OCI-LY1 (cell line): ENCODE measurements at regions not wholly inside any gene's neighbourhood (a gene's known extent, or its start where the extent isn't known, plus 50 kb on each side); places are given as distances from the start of the nearest gene placed in this dataset.
"Not testable (repeated sequence)": the region's sequence is repeated elsewhere in the genome, so short reads cannot be mapped to it uniquely, and the experiment has no call there.

ENCODE experiments used
- H2AFZ ChIP-seq: fragments of 200-600 bp; sonication (generic), shearing (Covaris generic); 2 replicates; pipeline ENCODE4 v1.6.0; 2014; ENCODE audit warnings: antibody characterized with exemption, mild to moderate bottlenecking, low read length
- H3F3A ChIP-seq: fragments of 200-600 bp; sonication (generic), shearing (Covaris generic); 2 replicates; pipeline ENCODE4 v1.6.0; 2014; ENCODE audit warnings: mild to moderate bottlenecking, antibody characterized with exemption, low read length, moderate library complexity; ENCODE audit not compliant: insufficient read depth
- H3K27ac ChIP-seq: fragments of 200-600 bp; sonication (generic); 2 replicates; pipeline ENCODE4 v1.5.1; 2014; ENCODE audit warnings: low read length, mixed run types, mild to moderate bottlenecking, low read depth; ENCODE audit not compliant: poor library complexity, severe bottlenecking
- H3K27me3 ChIP-seq: fragments of 200-600 bp; sonication (generic); 2 replicates; pipeline ENCODE4 v1.6.0; 2014; ENCODE audit warnings: antibody characterized with exemption, mild to moderate bottlenecking, low read length, moderate library complexity; ENCODE audit not compliant: insufficient read depth
- H3K36me3 ChIP-seq: fragments of 200-600 bp; sonication (generic); 2 replicates; pipeline ENCODE4 v1.6.1; 2014; ENCODE audit warnings: mild to moderate bottlenecking, antibody characterized with exemption, low read length, moderate library complexity, mixed read lengths; ENCODE audit not compliant: insufficient read depth
- H3K4me1 ChIP-seq: fragments of 200-600 bp; sonication (generic); 2 replicates; pipeline ENCODE4 v1.5.1; 2014; ENCODE audit warnings: mild to moderate bottlenecking, low read length, moderate library complexity; ENCODE audit not compliant: insufficient read depth, severe bottlenecking
- H3K4me2 ChIP-seq: fragments of 200-600 bp; sonication (generic), shearing (Covaris generic); 2 replicates; pipeline ENCODE4 v1.6.1; 2014; ENCODE audit warnings: low read length
- H3K4me3 ChIP-seq: fragments of 200-600 bp; sonication (generic); 2 replicates; pipeline ENCODE4 v1.5.1; 2014; ENCODE audit warnings: low read length, low read depth, mild to moderate bottlenecking, mixed read lengths; ENCODE audit not compliant: poor library complexity, severe bottlenecking
- H3K79me2 ChIP-seq: fragments of 200-600 bp; shearing (Covaris generic); 2 replicates; pipeline ENCODE4 v1.6.1; 2016; ENCODE audit warnings: mixed run types, low read length, mixed read lengths; ENCODE audit not compliant: insufficient read depth
- H3K9ac ChIP-seq: fragments of 200-600 bp; sonication (generic), shearing (Covaris generic); 2 replicates; pipeline ENCODE4 v1.6.1; 2014; ENCODE audit warnings: mild to moderate bottlenecking, low read length, mixed read lengths
- H3K9me2 ChIP-seq: fragments of 200-600 bp; sonication (generic), shearing (Covaris generic); 2 replicates; pipeline ENCODE4 v1.6.1; 2014; ENCODE audit warnings: low read depth, mild to moderate bottlenecking, low read length, mixed read lengths
- H3K9me3 ChIP-seq: fragments of 200-600 bp; shearing (Covaris generic); 2 replicates; pipeline ENCODE4 v1.6.1; 2014; ENCODE audit warnings: low read length, mixed read lengths
- H4K20me1 ChIP-seq: fragments of 200-600 bp; sonication (generic), shearing (Covaris generic); 2 replicates; pipeline ENCODE4 v1.6.0; 2016; ENCODE audit warnings: mild to moderate bottlenecking, low read length; ENCODE audit not compliant: insufficient read depth
- EZH2 ChIP-seq: fragments of 200-600 bp; sonication (generic), shearing (Covaris generic); IDR thresholded peaks from 2 replicates; pipeline ENCODE4 v1.8.0; 2017; ENCODE audit warnings: borderline replicate concordance, mixed run types, mild to moderate bottlenecking, antibody characterized with exemption, low read length, moderate library complexity, mixed read lengths
- TF ChIP-seq, protein P1 (sequence below): fragments of 200-600 bp; sonication (generic), shearing (Covaris generic); IDR thresholded peaks from 2 replicates; pipeline ENCODE4 v1.5.1; 2017; ENCODE audit warnings: mild to moderate bottlenecking, antibody characterized with exemption, low read length, moderate library complexity, mixed read lengths

DNA sequence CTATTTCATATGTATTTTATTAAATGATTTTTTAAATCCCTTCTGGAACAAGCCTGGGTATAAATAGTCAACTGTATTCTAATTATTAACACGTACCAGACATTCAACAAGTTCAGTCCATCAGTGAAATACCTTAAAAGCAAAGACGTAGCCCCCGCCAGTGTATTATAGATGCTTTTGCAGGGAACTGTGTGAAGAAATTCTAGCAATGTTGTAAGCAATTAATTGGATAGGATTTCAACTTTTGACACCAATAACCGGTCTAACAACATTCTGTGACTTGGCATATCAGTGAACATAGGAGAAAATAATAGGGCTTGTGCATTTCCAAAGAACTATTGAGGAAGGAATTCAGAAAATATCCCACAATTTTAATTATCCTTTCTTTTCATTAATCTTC is 67.2 kb upstream of the TGFBR2 start:
- Histone ChIP-seq H3K27ac (no peak overlapping the region), H2AFZ (no peak overlapping the region), H3K36me3 (no peaks in the 10 kb centered on the region), H3K9me2 (no peaks in the 10 kb centered on the region), H3K79me2 (no peaks in the 10 kb centered on the region), H3K4me2 (no peak overlapping the region), H3K27me3 (no peaks in the 10 kb centered on the region), H3K9me3 (no peaks in the 10 kb centered on the region), H3F3A (no peaks in the 10 kb centered on the region), H3K4me1 (no peaks in the 10 kb centered on the region), H4K20me1 (no peaks in the 10 kb centered on the region), H3K9ac (no peak overlapping the region), H3K4me3 (no peak overlapping the region)
- TF ChIP-seq, protein P1, sequence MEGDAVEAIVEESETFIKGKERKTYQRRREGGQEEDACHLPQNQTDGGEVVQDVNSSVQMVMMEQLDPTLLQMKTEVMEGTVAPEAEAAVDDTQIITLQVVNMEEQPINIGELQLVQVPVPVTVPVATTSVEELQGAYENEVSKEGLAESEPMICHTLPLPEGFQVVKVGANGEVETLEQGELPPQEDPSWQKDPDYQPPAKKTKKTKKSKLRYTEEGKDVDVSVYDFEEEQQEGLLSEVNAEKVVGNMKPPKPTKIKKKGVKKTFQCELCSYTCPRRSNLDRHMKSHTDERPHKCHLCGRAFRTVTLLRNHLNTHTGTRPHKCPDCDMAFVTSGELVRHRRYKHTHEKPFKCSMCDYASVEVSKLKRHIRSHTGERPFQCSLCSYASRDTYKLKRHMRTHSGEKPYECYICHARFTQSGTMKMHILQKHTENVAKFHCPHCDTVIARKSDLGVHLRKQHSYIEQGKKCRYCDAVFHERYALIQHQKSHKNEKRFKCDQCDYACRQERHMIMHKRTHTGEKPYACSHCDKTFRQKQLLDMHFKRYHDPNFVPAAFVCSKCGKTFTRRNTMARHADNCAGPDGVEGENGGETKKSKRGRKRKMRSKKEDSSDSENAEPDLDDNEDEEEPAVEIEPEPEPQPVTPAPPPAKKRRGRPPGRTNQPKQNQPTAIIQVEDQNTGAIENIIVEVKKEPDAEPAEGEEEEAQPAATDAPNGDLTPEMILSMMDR = no peak
- TF ChIP-seq EZH2 = no peak

- TF ChIP-seq, protein P1 = no peak
- Histone ChIP-seq H3K4me1 (no peaks in the 10 kb centered on the region), H3K79me2 (no peaks in the 10 kb centered on the region), H3K27me3 (no peaks in the 10 kb centered on the region), H3K27ac (no peak overlapping the region), H3K4me2 (no peak overlapping the region), H2AFZ (no peak overlapping the region), H3K9me3 (no peaks in the 10 kb centered on the region), H3F3A (no peaks in the 10 kb centered on the region), H3K9ac (no peak overlapping the region), H3K9me2 (no peaks in the 10 kb centered on the region), H3K36me3 (no peaks in the 10 kb centered on the region), H4K20me1 (no peaks in the 10 kb centered on the region), H3K4me3 (no peak overlapping the region)
These were observed 66.6 kb upstream of the TGFBR2 start for GRCh38 chr3:30539772-30540171.

DNA sequence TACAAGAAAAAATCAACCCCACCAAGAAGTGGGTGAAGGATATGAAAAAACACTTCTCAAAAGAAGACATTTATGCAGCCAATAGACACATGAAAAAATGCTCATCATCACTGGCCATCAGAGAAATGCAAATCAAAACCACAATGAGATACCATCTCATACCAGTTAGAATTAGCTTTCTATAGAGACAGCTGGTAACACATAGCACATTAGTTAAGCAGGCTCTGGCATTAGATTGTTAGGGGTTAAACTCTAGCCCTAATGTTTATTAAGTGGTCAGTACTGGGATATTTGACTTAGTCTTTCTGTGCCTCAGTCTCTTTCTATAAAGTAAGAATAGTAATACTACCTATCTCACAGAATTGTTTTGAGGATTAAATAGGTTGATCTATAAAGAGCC is 65.2 kb upstream of the TGFBR2 start:
- H2AFZ ChIP-seq, H3K27me3 ChIP-seq, H3K4me2 ChIP-seq, H3K4me1 ChIP-seq, H4K20me1 ChIP-seq, H3K9me3 ChIP-seq, H3K27ac ChIP-seq, H3K9me2 ChIP-seq, H3K79me2 ChIP-seq, H3K36me3 ChIP-seq, H3K9ac ChIP-seq, H3F3A ChIP-seq, H3K4me3 ChIP-seq: not testable (repeated sequence)

GRCh38 chr3:30542897-30543296 is 63.5 kb upstream of the TGFBR2 start:
- Histone ChIP-seq H3F3A (no peaks in the 10 kb centered on the region), H3K4me1 (no peaks in the 10 kb centered on the region), H3K9ac (no peak overlapping the region), H3K27me3 (no peaks in the 10 kb centered on the region), H3K27ac (no peak overlapping the region), H3K79me2 (no peaks in the 10 kb centered on the region), H3K9me3 (no peaks in the 10 kb centered on the region), H3K4me3 (no peak overlapping the region), H3K4me2 (no peak overlapping the region), H3K36me3 (no peaks in the 10 kb centered on the region), H4K20me1 (no peaks in the 10 kb centered on the region), H2AFZ (no peak overlapping the region), H3K9me2 (no peaks in the 10 kb centered on the region)
- TF ChIP-seq, protein P1 = no peak
- no peak for TF ChIP-seq EZH2
